HepG2 (cell line): ENCODE measurements at regions not wholly inside any gene's neighbourhood (a gene's known extent, or its start where the extent isn't known, plus 50 kb on each side); places are given as distances from the start of the nearest gene placed in this dataset.
A peak's percentile ranks its signal among the peaks of the same experiment; 100 is the strongest.

Experiments used
- ATAC-seq: fragments of 200-7000 bp; cut with Tn5 transposase; 3 replicates; pipeline ENCODE4 v1.9.1; 2020; ENCODE audit warnings: mild to moderate bottlenecking, moderate library complexity
- BruUV-seq: library from RNA; stranded (reverse); fragments of 400-500 nt; replicated peaks from 2 replicates; lab custom pipeline; 2021; lab: Mats Ljungman, UMichigan
- CTCF ChIA-PET: fragments of 300-600 bp; formaldehyde crosslinking; extraction: SDS; loops from one replicate; lab custom pipeline; 2021; ENCODE audit warnings: low total read pairs, inconsistent platforms, low intra/inter-chr PET ratio; lab: Yijun Ruan, JAX
- POLR2A ChIA-PET: fragments of 350-600 bp; sonication (Branson Sonifier 250); formaldehyde crosslinking; loops from one replicate; lab custom pipeline; 2020; ENCODE audit warnings: antibody characterized with exemption, inconsistent platforms; lab: Yijun Ruan, JAX
- DNase-seq: peaks from one replicate; pipeline ENCODE4 v3.0.0-alpha.2; 2015; ENCODE audit warnings: low spot score
- FAIRE-seq: peaks from 3 replicates; lab custom pipeline; 2011; peaks lifted over from hg19 to GRCh38; lab: Jason Lieb, UNC
- H2AFZ ChIP-seq: one replicate; pipeline ENCODE4 v1.6.1; 2011; ENCODE audit warnings: low read length, inconsistent platforms
- H3K27ac ChIP-seq: fragments of 300-600 bp; 3 replicates; pipeline ENCODE4 v1.8.0; 2011; ENCODE audit warnings: mixed run types, mild to moderate bottlenecking, mixed read lengths, low read length, inconsistent platforms; ENCODE audit not compliant: insufficient read depth; ENCODE audit errors: extremely low read length
- H3K27me3 ChIP-seq, 2 experiments: fragments of 200-600 bp in 1 of 2; 2 replicates in 1 of 2; 3 replicates in 1 of 2; pipeline versions ENCODE4 v1.6.0 to v1.8.0; 2011; ENCODE audit warnings: low read length in 2 of 2, mild to moderate bottlenecking in 2 of 2, moderate library complexity in 2 of 2, inconsistent platforms in 1 of 2; ENCODE audit not compliant: insufficient read depth in 2 of 2, control insufficient read depth in 1 of 2
- H3K36me3 ChIP-seq, 2 experiments: fragments of 200-600 bp in 1 of 2; replicated peaks in 1 of 2; 2 replicates in 1 of 2; 3 replicates in 1 of 2; pipeline versions ENCODE4 v1.5.1 to v1.8.0; 2011; ENCODE audit warnings: low read length in 2 of 2, inconsistent platforms in 1 of 2; ENCODE audit not compliant: insufficient read depth in 2 of 2, control insufficient read depth in 1 of 2
- H3K4me1 ChIP-seq: 2 replicates; pipeline ENCODE4 v1.5.1; 2012; ENCODE audit warnings: low read length, inconsistent platforms; ENCODE audit not compliant: insufficient read depth
- H3K4me2 ChIP-seq: 2 replicates; pipeline ENCODE4 v1.6.0; 2011; ENCODE audit warnings: low read depth, low read length, inconsistent platforms
- H3K4me3 ChIP-seq, 3 experiments: fragments of 200-600 bp in 1 of 3; sonication (generic), shearing (Covaris generic) in 1 of 3; replicated peaks in 1 of 3; 2 replicates each; pipeline ENCODE4 v1.5.1; 2011 to 2016; ENCODE audit warnings: low read length in 3 of 3, inconsistent platforms in 2 of 3, low read depth in 2 of 3, mild to moderate bottlenecking in 2 of 3, control low read depth in 1 of 3, mixed read lengths in 1 of 3; ENCODE audit not compliant: insufficient read depth in 1 of 3
- H3K79me2 ChIP-seq: one replicate; pipeline ENCODE4 v1.6.1; 2011; ENCODE audit warnings: low read length, inconsistent platforms; ENCODE audit not compliant: insufficient read depth
- H3K9ac ChIP-seq: 2 replicates; pipeline ENCODE4 v1.6.0; 2011; ENCODE audit warnings: mild to moderate bottlenecking, low read depth, low read length, inconsistent platforms; ENCODE audit not compliant: insufficient read depth
- H3K9me3 ChIP-seq: 2 replicates; pipeline ENCODE4 v1.5.1; 2012; ENCODE audit warnings: mild to moderate bottlenecking, low read length
- H4K20me1 ChIP-seq: 2 replicates; pipeline ENCODE4 v1.6.0; 2011; ENCODE audit warnings: inconsistent platforms, mild to moderate bottlenecking, low read length, moderate library complexity; ENCODE audit not compliant: insufficient read depth
- DPF2 ChIP-seq: sonication (generic); formaldehyde crosslinking; IDR thresholded peaks from 2 replicates; pipeline ENCODE4 v1.4.0; 2020; ENCODE audit warnings: mild to moderate bottlenecking, low read depth, missing genetic modification reagents, borderline replicate concordance
- KDM6A ChIP-seq: IDR thresholded peaks from 2 replicates; pipeline ENCODE4 v1.6.1; 2016; ENCODE audit warnings: low read depth
- MAFF ChIP-seq: IDR thresholded peaks from 2 replicates; pipeline ENCODE4 v1.6.1; 2011; ENCODE audit warnings: low read depth, low read length, improper control_type of control experiment
- MAFK ChIP-seq, 2 experiments: IDR thresholded peaks in 1 of 2; conservative IDR thresholded peaks in 1 of 2; 2 replicates each; pipeline ENCODE4 v1.6.1; 2011; ENCODE audit warnings: improper control_type of control experiment in 2 of 2, low read length in 2 of 2
- SATB2 ChIP-seq: sonication (generic); formaldehyde crosslinking; IDR thresholded peaks from 2 replicates; pipeline ENCODE4 v1.5.0; 2020; ENCODE audit warnings: missing genetic modification reagents
- ZBTB10 ChIP-seq: sonication (generic); formaldehyde crosslinking; IDR thresholded peaks from 2 replicates; pipeline ENCODE4 v1.4.0; 2020; ENCODE audit warnings: missing genetic modification reagents, borderline replicate concordance
- ZNF205 ChIP-seq: IDR thresholded peaks from 2 replicates; pipeline ENCODE4 v1.6.1; 2018; ENCODE audit warnings: missing biosample characterization, missing genetic modification reagents
- ZNF354B ChIP-seq: sonication (generic); formaldehyde crosslinking; IDR thresholded peaks from 2 replicates; pipeline ENCODE4 v1.8.0; 2022; ENCODE audit warnings: mild to moderate bottlenecking, missing genetic modification reagents
- ZNF510 ChIP-seq: sonication (generic); formaldehyde crosslinking; IDR thresholded peaks from 2 replicates; pipeline ENCODE4 v1.4.0; 2020; ENCODE audit warnings: low read depth, mild to moderate bottlenecking, missing genetic modification reagents
- ZNF543 ChIP-seq: sonication (generic); formaldehyde crosslinking; IDR thresholded peaks from 2 replicates; pipeline ENCODE4 v1.4.0; 2020; ENCODE audit warnings: mild to moderate bottlenecking, missing genetic modification reagents
- WGBS: methylation state at CpG from one replicate; pipeline ENCODE4 v1.1.6; 2017; ENCODE audit warnings: low lambda C conversion rate; 5-methylcytosine and 5-hydroxymethylcytosine counted together
- in situ Hi-C: cut with HindIII; loops from 2 replicates; pipeline ENCODE4 v1.10.0; 2017; ENCODE audit warnings: low pct_unique_long_range_greater_than_20kb; ENCODE audit not compliant: extremely low pct_ligation_motif_present
- intact Hi-C: fragments of 100-400 bp; cut with micrococcal nuclease; formaldehyde crosslinking; loops from one replicate; pipeline ENCODE4 v1.10.0; 2022; ENCODE audit not compliant: unreplicated experiment
- TF ChIP-seq, protein P1 (sequence below): IDR thresholded peaks from 2 replicates; pipeline ENCODE4 v1.6.1; 2012; ENCODE audit warnings: low read length, improper control_type of control experiment

DNA sequence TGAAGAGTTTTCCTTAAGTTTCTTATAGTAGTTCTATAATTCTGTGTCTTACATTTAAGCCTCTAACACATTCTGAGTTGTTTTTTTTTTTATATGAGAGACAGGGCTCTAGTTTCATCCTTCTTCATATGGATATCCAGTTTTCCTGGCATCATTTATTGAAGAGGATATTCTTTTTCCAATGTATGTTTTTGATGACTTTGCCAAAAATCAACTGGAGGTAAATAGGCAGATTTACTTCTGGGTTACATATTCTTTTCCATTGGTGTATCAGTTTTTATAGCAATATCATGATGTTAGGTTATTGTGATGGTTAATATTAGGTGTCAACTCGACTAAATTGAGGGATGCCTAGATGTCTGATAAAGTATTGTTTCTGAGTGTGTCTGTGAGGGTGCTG, 650.7 kb upstream of the GRID2 start:
- no peak for FAIRE-seq

DNA sequence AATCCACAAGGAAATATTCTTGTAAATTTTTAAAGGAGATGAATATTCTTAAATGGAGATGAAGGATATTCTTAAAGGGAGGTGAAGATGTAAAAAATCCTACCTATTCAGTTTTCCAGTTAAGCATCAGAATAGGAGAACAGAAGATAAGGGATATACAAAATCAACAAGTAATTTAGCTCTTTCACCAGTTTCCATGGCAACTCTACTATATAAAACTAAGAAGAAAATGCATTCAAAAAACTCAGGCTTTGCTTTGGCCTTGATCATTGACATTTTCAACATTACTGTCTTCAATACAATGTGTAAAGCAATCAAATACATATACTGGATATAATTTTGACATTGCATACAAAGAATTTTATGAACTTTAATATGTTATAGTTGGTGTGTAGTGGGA, 622.7 kb upstream of the GRID2 start:
- no peaks in the 10 kb centered on the region for H3K36me3 ChIP-seq
- no peak for ATAC-seq
- in situ Hi-C loops, result no loop called here
- H2AFZ ChIP-seq, result no peak overlapping the region
- H3K4me1 ChIP-seq, result no peaks in the 10 kb centered on the region
- H3K9ac ChIP-seq, result no peak overlapping the region
- no peak overlapping the region for H3K4me2 ChIP-seq
- H3K79me2 ChIP-seq, result no peaks in the 10 kb centered on the region
- FAIRE-seq, result no peak
- no peaks in the 10 kb centered on the region for H4K20me1 ChIP-seq
- DNase-seq, result no peak
- ChIA-PET POLR2A (no interaction called here), CTCF (no interaction called here)
- peaks cover 39% of the 10 kb centered on the region for H3K9me3 ChIP-seq
- no peak overlapping the region for H3K27ac ChIP-seq
- no TSS peak for BruUV-seq
- intact Hi-C loops, result no loop called here
- no peaks in the 10 kb centered on the region; a peak in 1 of 5 replicates for H3K27me3 ChIP-seq
- H3K4me3 ChIP-seq, result no peak overlapping the region
- TF ChIP-seq ZNF205 (CRISPR knock-in tag) (no peak), KDM6A (no peak), ZBTB10 (CRISPR knock-in tag) (no peak)
- TF ChIP-seq, protein P1, sequence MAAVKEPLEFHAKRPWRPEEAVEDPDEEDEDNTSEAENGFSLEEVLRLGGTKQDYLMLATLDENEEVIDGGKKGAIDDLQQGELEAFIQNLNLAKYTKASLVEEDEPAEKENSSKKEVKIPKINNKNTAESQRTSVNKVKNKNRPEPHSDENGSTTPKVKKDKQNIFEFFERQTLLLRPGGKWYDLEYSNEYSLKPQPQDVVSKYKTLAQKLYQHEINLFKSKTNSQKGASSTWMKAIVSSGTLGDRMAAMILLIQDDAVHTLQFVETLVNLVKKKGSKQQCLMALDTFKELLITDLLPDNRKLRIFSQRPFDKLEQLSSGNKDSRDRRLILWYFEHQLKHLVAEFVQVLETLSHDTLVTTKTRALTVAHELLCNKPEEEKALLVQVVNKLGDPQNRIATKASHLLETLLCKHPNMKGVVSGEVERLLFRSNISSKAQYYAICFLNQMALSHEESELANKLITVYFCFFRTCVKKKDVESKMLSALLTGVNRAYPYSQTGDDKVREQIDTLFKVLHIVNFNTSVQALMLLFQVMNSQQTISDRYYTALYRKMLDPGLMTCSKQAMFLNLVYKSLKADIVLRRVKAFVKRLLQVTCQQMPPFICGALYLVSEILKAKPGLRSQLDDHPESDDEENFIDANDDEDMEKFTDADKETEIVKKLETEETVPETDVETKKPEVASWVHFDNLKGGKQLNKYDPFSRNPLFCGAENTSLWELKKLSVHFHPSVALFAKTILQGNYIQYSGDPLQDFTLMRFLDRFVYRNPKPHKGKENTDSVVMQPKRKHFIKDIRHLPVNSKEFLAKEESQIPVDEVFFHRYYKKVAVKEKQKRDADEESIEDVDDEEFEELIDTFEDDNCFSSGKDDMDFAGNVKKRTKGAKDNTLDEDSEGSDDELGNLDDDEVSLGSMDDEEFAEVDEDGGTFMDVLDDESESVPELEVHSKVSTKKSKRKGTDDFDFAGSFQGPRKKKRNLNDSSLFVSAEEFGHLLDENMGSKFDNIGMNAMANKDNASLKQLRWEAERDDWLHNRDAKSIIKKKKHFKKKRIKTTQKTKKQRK, result no peak

More for the DNA sequence above, 650.7 kb upstream of the GRID2 start:
- TF ChIP-seq ZNF510 (CRISPR knock-in tag) (no peak), ZNF354B (CRISPR knock-in tag) (no peak), DPF2 (CRISPR knock-in tag) (no peak), ZNF543 (CRISPR knock-in tag) (no peak), MAFF (peak; percentile 53), SATB2 (CRISPR knock-in tag) (no peak), MAFK (conservative IDR thresholded peaks at IDR 0.05 in 1 of 2, IDR thresholded peaks at IDR 0.05 in 1 of 2; ENCODE audit: low read length in 2 of 2) (peak; percentile 30 to 58; a peak in 3 of 4 replicates)
- no peak overlapping the region for H3K9ac ChIP-seq
- ChIA-PET CTCF (no interaction called here), POLR2A (no interaction called here)
- no peaks in the 10 kb centered on the region for H3K27me3 ChIP-seq
- intact Hi-C loops, result no loop called here
- H3K4me1 ChIP-seq, result no peaks in the 10 kb centered on the region
- no peaks in the 10 kb centered on the region for H3K79me2 ChIP-seq
- no TSS peak for BruUV-seq
- no peaks in the 10 kb centered on the region for H4K20me1 ChIP-seq
- no peaks in the 10 kb centered on the region for H3K36me3 ChIP-seq
- H2AFZ ChIP-seq, result no peak overlapping the region
- in situ Hi-C loops, result no loop called here
- H3K4me2 ChIP-seq, result no peak overlapping the region
- H3K27ac ChIP-seq, result no peak overlapping the region
- H3K4me3 ChIP-seq, result no peak overlapping the region
- 0% methylated on average over 1 of the region's 1 CpG for WGBS
- no peak for DNase-seq
- no peaks in the 10 kb centered on the region for H3K9me3 ChIP-seq
- ATAC-seq, result no peak
